Thyroid gland (tissue), 4 donors: ENCODE measurements at regions not wholly inside any gene's neighbourhood (a gene's known extent, or its start where the extent isn't known, plus 50 kb on each side); places are given as distances from the start of the nearest gene placed in this dataset.

Experiments
- DNase-seq, 2 donors: peaks; one replicate each; pipeline ENCODE4 v3.0.0-alpha.2; 2019
- H3K27ac ChIP-seq, 3 donors: fragments of 200-600 bp; sonication (generic); 1 replicate in 2 of 3; 2 replicates in 1 of 3; pipeline ENCODE4 v1.5.1; 2016 to 2019; ENCODE audit warnings: mild to moderate bottlenecking in 1 of 3, moderate library complexity in 1 of 3
- H3K27me3 ChIP-seq: fragments of 200-600 bp; sonication (generic); one replicate; pipeline ENCODE4 v1.5.1; 2019
- H3K36me3 ChIP-seq, 2 donors: fragments of 200-600 bp; sonication (generic); one replicate each; pipeline ENCODE4 v1.5.1; 2016 to 2019
- H3K4me1 ChIP-seq, 2 donors: fragments of 200-600 bp; sonication (generic); one replicate each; pipeline ENCODE4 v1.5.1; 2017 to 2019
- H3K4me3 ChIP-seq, 3 donors: fragments of 200-600 bp; sonication (generic); replicated peaks in 1 of 3; 1 replicate in 2 of 3; 2 replicates in 1 of 3; pipeline ENCODE4 v1.5.1; 2016; ENCODE audit warnings: mild to moderate bottlenecking in 1 of 3
- H3K9me3 ChIP-seq: fragments of 200-600 bp; sonication (generic); one replicate; pipeline ENCODE4 v1.5.1; 2017
- CTCF ChIP-seq, 6 experiments: fragments of 200-600 bp in 3 of 6; fragments of 450-650 bp in 3 of 6; sonication (generic) in 3 of 6; IDR thresholded peaks; one replicate each; pipeline ENCODE4 v1.5.1; 2016 to 2019; ENCODE audit warnings: antibody characterized with exemption in 6 of 6, mild to moderate bottlenecking in 2 of 6, inconsistent platforms in 1 of 6, moderate library complexity in 1 of 6
- POLR2A ChIP-seq, 2 donors: fragments of 450-650 bp; IDR thresholded peaks; one replicate each; pipeline ENCODE4 v1.6.1; 2017; ENCODE audit warnings: antibody characterized with exemption in 2 of 2, mild to moderate bottlenecking in 2 of 2, moderate library complexity in 1 of 2
- WGBS, 2 donors: methylation state at CpG; one replicate each; pipeline ENCODE4 v1.1.5; 2017; 5-methylcytosine and 5-hydroxymethylcytosine counted together
- intact Hi-C: fragments of 100-400 bp; cut with DNase I; formaldehyde crosslinking; loops from one replicate; pipeline ENCODE4 v1.15.1; 2023

- Histone ChIP-seq H3K4me3 (no peak overlapping the region), H3K4me1 (no peaks in the 10 kb centered on the region), H3K9me3 (no peaks in the 10 kb centered on the region), H3K36me3 (no peaks in the 10 kb centered on the region), H3K27me3 (no peaks in the 10 kb centered on the region), H3K27ac (no peak overlapping the region)
- WGBS, 2 donors, result 84 to 87% methylated on average over 3 of the region's 3 CpGs
- intact Hi-C loops, result no loop called here
- DNase-seq, result no peak
- no peak for TF ChIP-seq POLR2A (IDR thresholded peaks at IDR 0.05)
- TF ChIP-seq CTCF (IDR thresholded peaks at IDR 0.05), result no peak
Measured at GRCh38 chr1:38204698-38205097, 158.1 kb upstream of the POU3F1 start.

- TF ChIP-seq POLR2A (IDR thresholded peaks at IDR 0.05) (no peak), CTCF (IDR thresholded peaks at IDR 0.05) (no peak)
- DNase-seq, result no peak
- 62 to 64% methylated on average over 4 of the region's 4 CpGs for WGBS, 2 donors
- intact Hi-C loops, result no loop called here
- Histone ChIP-seq H3K27me3 (no peaks in the 10 kb centered on the region), H3K4me3 (no peak overlapping the region), H3K27ac (no peak overlapping the region), H3K4me1 (no peaks in the 10 kb centered on the region), H3K9me3 (no peaks in the 10 kb centered on the region), H3K36me3 (no peaks in the 10 kb centered on the region)
Measured at GRCh38 chr1:38203441-38203840, 156.8 kb upstream of the POU3F1 start.

- H3K27ac ChIP-seq, result no peak overlapping the region
- no peaks in the 10 kb centered on the region for H3K4me1 ChIP-seq
- no peak for DNase-seq
- H3K4me3 ChIP-seq, result no peak overlapping the region
- 36 to 78% methylated on average over 1 of the region's 1 CpG for whole genome bisulfite sequencing, 2 donors
- H3K36me3 ChIP-seq, result no peaks in the 10 kb centered on the region
- intact Hi-C loops, result no loop called here
- TF ChIP-seq POLR2A (IDR thresholded peaks at IDR 0.05) (no peak), CTCF (IDR thresholded peaks at IDR 0.05) (no peak)
- H3K9me3 ChIP-seq, result no peaks in the 10 kb centered on the region
- H3K27me3 ChIP-seq, result no peaks in the 10 kb centered on the region
Measured at GRCh38 chr1:38201431-38201830, 154.8 kb upstream of the POU3F1 start.

- H3K36me3 ChIP-seq, result no peaks in the 10 kb centered on the region
- DNase-seq, result no peak
- intact Hi-C loops, result no loop called here
- H3K27ac ChIP-seq, result no peak overlapping the region
- no peaks in the 10 kb centered on the region for H3K4me1 ChIP-seq
- 46 to 68% methylated on average over 2 of the region's 2 CpGs for WGBS, 2 donors
- H3K4me3 ChIP-seq, result no peak overlapping the region
- H3K9me3 ChIP-seq, result no peaks in the 10 kb centered on the region
- TF ChIP-seq POLR2A (IDR thresholded peaks at IDR 0.05), result no peak
- TF ChIP-seq CTCF (IDR thresholded peaks at IDR 0.05), result no peak
- H3K27me3 ChIP-seq, result no peaks in the 10 kb centered on the region
Measured at GRCh38 chr1:38198621-38199020, 152.0 kb upstream of the POU3F1 start.

- H3K4me3 ChIP-seq, result no peak overlapping the region
- no peaks in the 10 kb centered on the region for H3K36me3 ChIP-seq
- no peak for TF ChIP-seq POLR2A (IDR thresholded peaks at IDR 0.05)
- TF ChIP-seq CTCF (IDR thresholded peaks at IDR 0.05), result no peak
- H3K27ac ChIP-seq, result no peak overlapping the region
- intact Hi-C loops, result no loop called here
- 90 to 95% methylated on average over 3 to 6 of the region's 6 CpGs for WGBS, 2 donors
- DNase-seq, result no peak
- no peaks in the 10 kb centered on the region for H3K27me3 ChIP-seq
- H3K4me1 ChIP-seq, result no peaks in the 10 kb centered on the region
- H3K9me3 ChIP-seq, result no peaks in the 10 kb centered on the region
Measured at GRCh38 chr1:38198099-38198498, 151.5 kb upstream of the POU3F1 start.
